HEK293 (cell line): ENCODE measurements at regions not wholly inside any gene's neighbourhood (a gene's known extent, or its start where the extent isn't known, plus 50 kb on each side); places are given as distances from the start of the nearest gene placed in this dataset.

Experiments
- SALL2 ChIP-seq: fragments of 450-650 bp; formaldehyde crosslinking; IDR thresholded peaks from 2 replicates; pipeline ENCODE4 v1.5.0; 2017; ENCODE audit warnings: missing biosample characterization, mild to moderate bottlenecking, missing genetic modification characterization, borderline replicate concordance
- ZBTB17 ChIP-seq: fragments of 450-650 bp; formaldehyde crosslinking; IDR thresholded peaks from 2 replicates; pipeline ENCODE4 v1.5.1; 2016; ENCODE audit warnings: missing biosample characterization, missing genetic modification characterization
- TF ChIP-seq, protein P1 (sequence below): fragments of 450-650 bp; formaldehyde crosslinking; IDR thresholded peaks from 2 replicates; pipeline ENCODE4 v1.5.1; 2016; ENCODE audit warnings: missing biosample characterization, missing genetic modification characterization
- TF ChIP-seq, protein P2 (sequence below): fragments of 450-650 bp; formaldehyde crosslinking; IDR thresholded peaks from 2 replicates; pipeline ENCODE4 v1.5.1; 2016; ENCODE audit warnings: missing biosample characterization, missing genetic modification characterization

DNA sequence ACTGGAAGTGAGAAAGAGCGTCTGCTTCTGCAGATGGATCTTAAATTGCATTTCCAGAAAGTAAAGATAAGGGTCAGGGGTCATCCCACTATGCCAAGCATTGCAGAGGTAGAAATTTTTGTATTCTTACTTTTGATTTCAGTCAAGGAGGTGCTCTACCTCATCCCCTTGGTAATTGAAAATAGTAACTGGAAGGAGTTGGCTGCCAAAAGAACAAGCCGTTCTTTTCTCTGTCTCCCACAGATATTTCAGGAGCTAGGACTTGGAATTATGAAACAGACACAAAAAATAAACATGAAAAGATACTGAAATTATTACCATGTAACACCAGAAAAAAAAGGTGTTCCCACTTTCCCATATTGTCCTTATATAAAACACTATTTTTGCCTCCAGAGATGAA lies 309.9 kb upstream of the UMPS start:
- no peak for TF ChIP-seq ZBTB17 (tag by site-specific recombination)
- TF ChIP-seq, protein P1, sequence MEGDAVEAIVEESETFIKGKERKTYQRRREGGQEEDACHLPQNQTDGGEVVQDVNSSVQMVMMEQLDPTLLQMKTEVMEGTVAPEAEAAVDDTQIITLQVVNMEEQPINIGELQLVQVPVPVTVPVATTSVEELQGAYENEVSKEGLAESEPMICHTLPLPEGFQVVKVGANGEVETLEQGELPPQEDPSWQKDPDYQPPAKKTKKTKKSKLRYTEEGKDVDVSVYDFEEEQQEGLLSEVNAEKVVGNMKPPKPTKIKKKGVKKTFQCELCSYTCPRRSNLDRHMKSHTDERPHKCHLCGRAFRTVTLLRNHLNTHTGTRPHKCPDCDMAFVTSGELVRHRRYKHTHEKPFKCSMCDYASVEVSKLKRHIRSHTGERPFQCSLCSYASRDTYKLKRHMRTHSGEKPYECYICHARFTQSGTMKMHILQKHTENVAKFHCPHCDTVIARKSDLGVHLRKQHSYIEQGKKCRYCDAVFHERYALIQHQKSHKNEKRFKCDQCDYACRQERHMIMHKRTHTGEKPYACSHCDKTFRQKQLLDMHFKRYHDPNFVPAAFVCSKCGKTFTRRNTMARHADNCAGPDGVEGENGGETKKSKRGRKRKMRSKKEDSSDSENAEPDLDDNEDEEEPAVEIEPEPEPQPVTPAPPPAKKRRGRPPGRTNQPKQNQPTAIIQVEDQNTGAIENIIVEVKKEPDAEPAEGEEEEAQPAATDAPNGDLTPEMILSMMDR (tag by site-specific recombination), result no peak
- TF ChIP-seq, protein P2, sequence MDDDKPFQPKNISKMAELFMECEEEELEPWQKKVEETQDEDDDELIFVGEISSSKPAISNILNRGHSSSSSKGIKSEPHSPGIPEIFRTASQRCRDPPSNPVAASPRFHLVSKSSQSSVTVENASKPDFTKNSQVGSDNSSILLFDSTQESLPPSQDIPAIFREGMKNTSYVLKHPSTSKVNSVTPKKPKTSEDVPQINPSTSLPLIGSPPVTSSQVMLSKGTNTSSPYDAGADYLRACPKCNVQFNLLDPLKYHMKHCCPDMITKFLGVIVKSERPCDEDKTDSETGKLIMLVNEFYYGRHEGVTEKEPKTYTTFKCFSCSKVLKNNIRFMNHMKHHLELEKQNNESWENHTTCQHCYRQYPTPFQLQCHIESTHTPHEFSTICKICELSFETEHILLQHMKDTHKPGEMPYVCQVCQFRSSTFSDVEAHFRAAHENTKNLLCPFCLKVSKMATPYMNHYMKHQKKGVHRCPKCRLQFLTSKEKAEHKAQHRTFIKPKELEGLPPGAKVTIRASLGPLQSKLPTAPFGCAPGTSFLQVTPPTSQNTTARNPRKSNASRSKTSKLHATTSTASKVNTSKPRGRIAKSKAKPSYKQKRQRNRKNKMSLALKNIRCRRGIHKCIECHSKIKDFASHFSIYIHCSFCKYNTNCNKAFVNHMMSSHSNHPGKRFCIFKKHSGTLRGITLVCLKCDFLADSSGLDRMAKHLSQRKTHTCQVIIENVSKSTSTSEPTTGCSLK, result no peak
- no peak for TF ChIP-seq SALL2 (tag by site-specific recombination)
